Gastroesophageal sphincter (tissue), 3 donors: ENCODE measurements at regions not wholly inside any gene's neighbourhood (a gene's known extent, or its start where the extent isn't known, plus 50 kb on each side); places are given as distances from the start of the nearest gene placed in this dataset.

ENCODE experiments used
- EP300 ChIP-seq: sonication (generic); formaldehyde crosslinking; IDR thresholded peaks from one replicate; pipeline ENCODE4 v1.6.1; 2017; ENCODE audit warnings: antibody characterized with exemption, mild to moderate bottlenecking
- POLR2A ChIP-seq, 2 donors: fragments of 450-650 bp; IDR thresholded peaks; one replicate each; pipeline ENCODE4 v1.6.1; 2017; ENCODE audit warnings: antibody characterized with exemption in 2 of 2, mild to moderate bottlenecking in 2 of 2, moderate library complexity in 1 of 2
- POLR2AphosphoS5 ChIP-seq: sonication (generic); formaldehyde crosslinking; IDR thresholded peaks from one replicate; pipeline ENCODE4 v1.6.1; 2017; ENCODE audit warnings: antibody characterized with exemption
- TF ChIP-seq, protein P1 (sequence below), 4 experiments: fragments of 200-600 bp in 2 of 4; fragments of 450-650 bp in 2 of 4; sonication (generic) in 1 of 4; IDR thresholded peaks; one replicate each; pipeline ENCODE4 v1.5.1; 2017 to 2019; ENCODE audit warnings: antibody characterized with exemption in 4 of 4, mild to moderate bottlenecking in 2 of 4, moderate library complexity in 2 of 4

DNA sequence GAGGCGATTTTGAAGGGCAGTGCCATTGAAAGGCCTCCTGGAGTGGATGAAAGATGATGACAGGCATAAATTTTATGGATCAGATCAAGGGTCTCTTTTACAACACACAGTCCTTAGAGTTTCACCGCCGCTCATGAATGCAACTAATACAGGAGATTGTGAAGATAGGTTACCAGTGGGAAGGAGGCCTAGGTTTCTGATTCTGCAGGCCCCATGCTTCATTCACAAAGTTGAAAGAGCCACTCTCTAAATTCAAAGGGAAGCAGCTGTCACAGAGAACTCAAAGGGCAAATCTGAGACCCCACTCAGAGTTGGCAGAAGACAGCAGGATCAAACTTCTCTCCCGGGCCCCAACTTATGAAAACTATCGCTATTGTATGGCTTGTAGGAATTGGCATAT, 137.6 kb downstream of the MAP3K7 start:
- TF ChIP-seq POLR2A (IDR thresholded peaks at IDR 0.05) (no peak), POLR2AphosphoS5 (no peak), EP300 (no peak)
- TF ChIP-seq, protein P1, sequence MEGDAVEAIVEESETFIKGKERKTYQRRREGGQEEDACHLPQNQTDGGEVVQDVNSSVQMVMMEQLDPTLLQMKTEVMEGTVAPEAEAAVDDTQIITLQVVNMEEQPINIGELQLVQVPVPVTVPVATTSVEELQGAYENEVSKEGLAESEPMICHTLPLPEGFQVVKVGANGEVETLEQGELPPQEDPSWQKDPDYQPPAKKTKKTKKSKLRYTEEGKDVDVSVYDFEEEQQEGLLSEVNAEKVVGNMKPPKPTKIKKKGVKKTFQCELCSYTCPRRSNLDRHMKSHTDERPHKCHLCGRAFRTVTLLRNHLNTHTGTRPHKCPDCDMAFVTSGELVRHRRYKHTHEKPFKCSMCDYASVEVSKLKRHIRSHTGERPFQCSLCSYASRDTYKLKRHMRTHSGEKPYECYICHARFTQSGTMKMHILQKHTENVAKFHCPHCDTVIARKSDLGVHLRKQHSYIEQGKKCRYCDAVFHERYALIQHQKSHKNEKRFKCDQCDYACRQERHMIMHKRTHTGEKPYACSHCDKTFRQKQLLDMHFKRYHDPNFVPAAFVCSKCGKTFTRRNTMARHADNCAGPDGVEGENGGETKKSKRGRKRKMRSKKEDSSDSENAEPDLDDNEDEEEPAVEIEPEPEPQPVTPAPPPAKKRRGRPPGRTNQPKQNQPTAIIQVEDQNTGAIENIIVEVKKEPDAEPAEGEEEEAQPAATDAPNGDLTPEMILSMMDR (IDR thresholded peaks at IDR 0.05): no peak
